PFSK-1 (cell line): ENCODE measurements at regions not wholly inside any gene's neighbourhood (a gene's known extent, or its start where the extent isn't known, plus 50 kb on each side); places are given as distances from the start of the nearest gene placed in this dataset.

Experiments
- REST ChIP-seq, 2 experiments: IDR thresholded peaks; 2 replicates each; pipeline versions ENCODE4 v1.6.1 to v1.8.0; 2011 to 2012; ENCODE audit warnings: low read depth in 2 of 2, low read length in 2 of 2, control low read depth in 1 of 2, inconsistent platforms in 1 of 2, mild to moderate bottlenecking in 1 of 2, moderate library complexity in 1 of 2; ENCODE audit not compliant: insufficient read depth in 1 of 2
- SIN3A ChIP-seq: IDR thresholded peaks from 2 replicates; pipeline ENCODE4 v1.6.1; 2012; ENCODE audit warnings: mild to moderate bottlenecking, low read length, moderate library complexity, borderline replicate concordance; ENCODE audit not compliant: insufficient read depth

GRCh38 chr10:120181154-120181553 lies 275.9 kb upstream of the PLPP4 start:
- no peak for TF ChIP-seq REST (IDR thresholded peaks at IDR 0.05; ENCODE audit: insufficient read depth in 1 of 2, low read depth in 2 of 2, low read length in 2 of 2)
- TF ChIP-seq SIN3A, result no peak
